Fibroblast of lung (primary cell): ENCODE measurements at regions not wholly inside any gene's neighbourhood (a gene's known extent, or its start where the extent isn't known, plus 50 kb on each side); places are given as distances from the start of the nearest gene placed in this dataset.

Experiments
- EZH2 ChIP-seq: IDR thresholded peaks from 2 replicates; pipeline ENCODE4 v1.5.1; 2012; ENCODE audit warnings: low read length, control low read depth, mild to moderate bottlenecking; ENCODE audit errors: missing control alignments
- TF ChIP-seq, protein P1 (sequence below), 2 donors: IDR thresholded peaks in 1 of 2; conservative IDR thresholded peaks in 1 of 2; 1 replicate in 1 of 2; 2 replicates in 1 of 2; pipeline ENCODE4 v1.5.1; 2011 to 2012; ENCODE audit warnings: low read length in 2 of 2, control low read depth in 1 of 2, inconsistent platforms in 1 of 2, low read depth in 1 of 2, mild to moderate bottlenecking in 1 of 2

DNA sequence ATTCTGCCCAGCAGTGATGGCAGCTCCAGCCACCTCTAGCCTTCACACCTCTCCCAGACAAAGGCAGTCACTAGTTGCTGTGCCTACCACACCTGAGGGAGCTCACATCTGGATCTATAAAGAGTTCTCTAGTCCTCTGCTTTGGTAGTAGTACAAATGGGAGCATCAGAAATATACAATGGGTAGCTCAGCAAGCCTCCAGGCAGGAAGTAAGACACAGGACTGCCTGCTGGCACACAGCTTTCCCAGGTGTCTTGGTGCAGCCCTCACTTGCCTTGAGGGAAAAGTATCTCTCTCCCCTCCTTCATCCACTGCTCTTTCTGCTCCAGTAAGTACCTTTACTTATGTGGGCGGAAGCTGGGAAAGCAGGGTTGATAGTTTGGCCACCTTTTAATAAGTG is 212.9 kb upstream of the SLC7A11 start:
- TF ChIP-seq, protein P1, sequence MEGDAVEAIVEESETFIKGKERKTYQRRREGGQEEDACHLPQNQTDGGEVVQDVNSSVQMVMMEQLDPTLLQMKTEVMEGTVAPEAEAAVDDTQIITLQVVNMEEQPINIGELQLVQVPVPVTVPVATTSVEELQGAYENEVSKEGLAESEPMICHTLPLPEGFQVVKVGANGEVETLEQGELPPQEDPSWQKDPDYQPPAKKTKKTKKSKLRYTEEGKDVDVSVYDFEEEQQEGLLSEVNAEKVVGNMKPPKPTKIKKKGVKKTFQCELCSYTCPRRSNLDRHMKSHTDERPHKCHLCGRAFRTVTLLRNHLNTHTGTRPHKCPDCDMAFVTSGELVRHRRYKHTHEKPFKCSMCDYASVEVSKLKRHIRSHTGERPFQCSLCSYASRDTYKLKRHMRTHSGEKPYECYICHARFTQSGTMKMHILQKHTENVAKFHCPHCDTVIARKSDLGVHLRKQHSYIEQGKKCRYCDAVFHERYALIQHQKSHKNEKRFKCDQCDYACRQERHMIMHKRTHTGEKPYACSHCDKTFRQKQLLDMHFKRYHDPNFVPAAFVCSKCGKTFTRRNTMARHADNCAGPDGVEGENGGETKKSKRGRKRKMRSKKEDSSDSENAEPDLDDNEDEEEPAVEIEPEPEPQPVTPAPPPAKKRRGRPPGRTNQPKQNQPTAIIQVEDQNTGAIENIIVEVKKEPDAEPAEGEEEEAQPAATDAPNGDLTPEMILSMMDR (conservative IDR thresholded peaks at IDR 0.05 in 1 of 2, IDR thresholded peaks at IDR 0.05 in 1 of 2; ENCODE audit: low read depth in 1 of 2, low read length in 2 of 2) = no peak
- no peak for TF ChIP-seq EZH2
